Neural cell (in vitro differentiated cells): ENCODE measurements at regions not wholly inside any gene's neighbourhood (a gene's known extent, or its start where the extent isn't known, plus 50 kb on each side); places are given as distances from the start of the nearest gene placed in this dataset.

Source experiments
- H2AFZ ChIP-seq: fragments of 200-600, 300-800 bp; sonication (generic), shearing (Covaris generic); 2 replicates; pipeline ENCODE4 v1.6.0; 2014; ENCODE audit warnings: low read depth, mild to moderate bottlenecking, antibody characterized with exemption, low read length, moderate library complexity
- H3F3A ChIP-seq: fragments of 200-600 bp; shearing (Covaris generic); 2 replicates; pipeline ENCODE4 v1.6.1; 2016; ENCODE audit warnings: mild to moderate bottlenecking, moderate library complexity, mixed read lengths, antibody characterized with exemption, low read length; ENCODE audit not compliant: insufficient read depth, poor library complexity, severe bottlenecking
- H3K27ac ChIP-seq: fragments of 200-600, 300-800 bp; sonication (generic), shearing (Covaris generic); 2 replicates; pipeline ENCODE4 v1.5.1; 2014; ENCODE audit warnings: mild to moderate bottlenecking, low read length, moderate library complexity
- H3K27me3 ChIP-seq: fragments of 300-800, 200-600 bp; sonication (generic), shearing (Covaris generic); 2 replicates; pipeline ENCODE4 v1.6.0; 2014; ENCODE audit warnings: mild to moderate bottlenecking, low read depth, low read length, moderate library complexity; ENCODE audit not compliant: insufficient read depth
- H3K36me3 ChIP-seq: fragments of 300-800, 200-600 bp; sonication (generic), shearing (Covaris generic); 2 replicates; pipeline ENCODE4 v1.5.1; 2014; ENCODE audit warnings: mild to moderate bottlenecking, antibody characterized with exemption, low read length, moderate library complexity; ENCODE audit not compliant: insufficient read depth
- H3K4me2 ChIP-seq: fragments of 300-800, 200-600 bp; sonication (generic), shearing (Covaris generic); 2 replicates; pipeline ENCODE4 v1.6.0; 2014; ENCODE audit warnings: mild to moderate bottlenecking, low read length
- H3K4me3 ChIP-seq: fragments of 300-800, 200-600 bp; sonication (generic), shearing (Covaris generic); 2 replicates; pipeline ENCODE4 v1.5.1; 2014; ENCODE audit warnings: mild to moderate bottlenecking, low read length, moderate library complexity
- H3K79me2 ChIP-seq: fragments of 200-600 bp; shearing (Covaris generic); replicated peaks from 2 replicates; pipeline ENCODE4 v1.6.0; 2014; ENCODE audit warnings: mild to moderate bottlenecking, low read length, moderate library complexity; ENCODE audit not compliant: insufficient read depth
- H3K9ac ChIP-seq: fragments of 300-800, 200-600 bp; sonication (generic), shearing (Covaris generic); 2 replicates; pipeline ENCODE4 v1.6.1; 2016; ENCODE audit warnings: mild to moderate bottlenecking, low read length, mixed read lengths
- H3K9me2 ChIP-seq: fragments of 200-600 bp; shearing (Covaris generic); 2 replicates; pipeline ENCODE4 v1.6.1; 2016; ENCODE audit warnings: mild to moderate bottlenecking, low read length, mixed read lengths; ENCODE audit not compliant: insufficient read depth
- H3K9me3 ChIP-seq: fragments of 200-600, 300-800 bp; sonication (generic), shearing (Covaris generic); 2 replicates; pipeline ENCODE4 v1.6.1; 2016; ENCODE audit warnings: mild to moderate bottlenecking, mixed run types, low read length, moderate library complexity, mixed read lengths
- H4K20me1 ChIP-seq: fragments of 200-600 bp; shearing (Covaris generic); 2 replicates; pipeline ENCODE4 v1.6.1; 2016; ENCODE audit warnings: mild to moderate bottlenecking, mixed run types; ENCODE audit not compliant: insufficient read depth
- EP300 ChIP-seq: fragments of 450-650 bp; conservative IDR thresholded peaks from 2 replicates; pipeline ENCODE4 v1.6.1; 2014; ENCODE audit warnings: antibody characterized with exemption, mild to moderate bottlenecking, moderate library complexity; ENCODE audit not compliant: poor library complexity, severe bottlenecking
- EZH2 ChIP-seq: fragments of 200-600, 300-800 bp; shearing (Covaris generic), sonication (generic); IDR thresholded peaks from 2 replicates; pipeline ENCODE4 v1.6.1; 2014; ENCODE audit warnings: antibody characterized with exemption, low read length, borderline replicate concordance, mild to moderate bottlenecking; ENCODE audit not compliant: insufficient read depth, poor library complexity, severe bottlenecking
- MXI1 ChIP-seq: fragments of 450-650 bp; conservative IDR thresholded peaks from 2 replicates; pipeline ENCODE4 v1.6.1; 2014; ENCODE audit warnings: antibody characterized with exemption, mild to moderate bottlenecking; ENCODE audit not compliant: poor library complexity, severe bottlenecking
- POLR2AphosphoS5 ChIP-seq: IDR thresholded peaks from 2 replicates; pipeline ENCODE4 v1.6.1; 2012
- RAD21 ChIP-seq: fragments of 450-650 bp; conservative IDR thresholded peaks from 2 replicates; pipeline ENCODE4 v1.6.1; 2014; ENCODE audit warnings: antibody characterized with exemption, mild to moderate bottlenecking, moderate library complexity
- SMC3 ChIP-seq: fragments of 450-650 bp; conservative IDR thresholded peaks from 2 replicates; pipeline ENCODE4 v1.6.1; 2014; ENCODE audit warnings: antibody characterized with exemption, mild to moderate bottlenecking, moderate library complexity; ENCODE audit not compliant: poor library complexity
- TAF1 ChIP-seq: IDR thresholded peaks from 2 replicates; pipeline ENCODE4 v1.6.1; 2012; ENCODE audit warnings: low read depth
- TF ChIP-seq, protein P1 (sequence below): IDR thresholded peaks from 2 replicates; pipeline ENCODE4 v1.6.1; 2012; ENCODE audit warnings: borderline replicate concordance
- TF ChIP-seq, protein P2 (sequence below): fragments of 450-650 bp; IDR thresholded peaks from 2 replicates; pipeline ENCODE4 v1.5.1; 2014; ENCODE audit warnings: antibody characterized with exemption, mild to moderate bottlenecking, moderate library complexity; ENCODE audit not compliant: poor library complexity, severe bottlenecking

DNA sequence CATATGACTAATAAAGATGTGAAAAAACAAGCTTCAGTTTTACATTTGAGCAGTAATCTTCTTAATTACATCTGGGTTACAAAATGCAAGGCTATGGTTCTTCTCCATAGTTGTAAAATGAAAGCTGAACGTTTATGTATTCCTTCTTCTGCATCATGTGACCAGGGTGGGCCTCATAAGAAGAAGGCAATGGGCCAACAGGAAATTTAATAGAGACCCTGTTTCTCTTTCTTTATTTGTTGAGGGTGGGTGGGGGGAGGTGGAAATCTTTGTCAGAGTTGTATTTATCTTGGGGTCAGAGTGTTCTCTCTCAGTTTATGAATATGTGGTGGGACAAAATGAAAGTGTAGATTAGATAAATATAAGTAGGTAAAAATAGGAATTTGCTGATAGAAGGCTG, 418.8 kb downstream of the TLE4 start:
- H3K36me3 ChIP-seq = no peaks in the 10 kb centered on the region
- no peaks in the 10 kb centered on the region for H4K20me1 ChIP-seq
- no peak overlapping the region for H2AFZ ChIP-seq
- H3K79me2 ChIP-seq = no peaks in the 10 kb centered on the region
- no peak overlapping the region for H3K4me3 ChIP-seq
- no peaks in the 10 kb centered on the region for H3K9me3 ChIP-seq
- no peaks in the 10 kb centered on the region for H3F3A ChIP-seq
- H3K9ac ChIP-seq = no peak overlapping the region
- no peak overlapping the region for H3K27ac ChIP-seq
- TF ChIP-seq SMC3 (no peak), RAD21 (no peak), EP300 (no peak), TAF1 (no peak), EZH2 (no peak), MXI1 (no peak), POLR2AphosphoS5 (no peak)
- TF ChIP-seq, protein P1, sequence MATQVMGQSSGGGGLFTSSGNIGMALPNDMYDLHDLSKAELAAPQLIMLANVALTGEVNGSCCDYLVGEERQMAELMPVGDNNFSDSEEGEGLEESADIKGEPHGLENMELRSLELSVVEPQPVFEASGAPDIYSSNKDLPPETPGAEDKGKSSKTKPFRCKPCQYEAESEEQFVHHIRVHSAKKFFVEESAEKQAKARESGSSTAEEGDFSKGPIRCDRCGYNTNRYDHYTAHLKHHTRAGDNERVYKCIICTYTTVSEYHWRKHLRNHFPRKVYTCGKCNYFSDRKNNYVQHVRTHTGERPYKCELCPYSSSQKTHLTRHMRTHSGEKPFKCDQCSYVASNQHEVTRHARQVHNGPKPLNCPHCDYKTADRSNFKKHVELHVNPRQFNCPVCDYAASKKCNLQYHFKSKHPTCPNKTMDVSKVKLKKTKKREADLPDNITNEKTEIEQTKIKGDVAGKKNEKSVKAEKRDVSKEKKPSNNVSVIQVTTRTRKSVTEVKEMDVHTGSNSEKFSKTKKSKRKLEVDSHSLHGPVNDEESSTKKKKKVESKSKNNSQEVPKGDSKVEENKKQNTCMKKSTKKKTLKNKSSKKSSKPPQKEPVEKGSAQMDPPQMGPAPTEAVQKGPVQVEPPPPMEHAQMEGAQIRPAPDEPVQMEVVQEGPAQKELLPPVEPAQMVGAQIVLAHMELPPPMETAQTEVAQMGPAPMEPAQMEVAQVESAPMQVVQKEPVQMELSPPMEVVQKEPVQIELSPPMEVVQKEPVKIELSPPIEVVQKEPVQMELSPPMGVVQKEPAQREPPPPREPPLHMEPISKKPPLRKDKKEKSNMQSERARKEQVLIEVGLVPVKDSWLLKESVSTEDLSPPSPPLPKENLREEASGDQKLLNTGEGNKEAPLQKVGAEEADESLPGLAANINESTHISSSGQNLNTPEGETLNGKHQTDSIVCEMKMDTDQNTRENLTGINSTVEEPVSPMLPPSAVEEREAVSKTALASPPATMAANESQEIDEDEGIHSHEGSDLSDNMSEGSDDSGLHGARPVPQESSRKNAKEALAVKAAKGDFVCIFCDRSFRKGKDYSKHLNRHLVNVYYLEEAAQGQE = no peak
- TF ChIP-seq, protein P2, sequence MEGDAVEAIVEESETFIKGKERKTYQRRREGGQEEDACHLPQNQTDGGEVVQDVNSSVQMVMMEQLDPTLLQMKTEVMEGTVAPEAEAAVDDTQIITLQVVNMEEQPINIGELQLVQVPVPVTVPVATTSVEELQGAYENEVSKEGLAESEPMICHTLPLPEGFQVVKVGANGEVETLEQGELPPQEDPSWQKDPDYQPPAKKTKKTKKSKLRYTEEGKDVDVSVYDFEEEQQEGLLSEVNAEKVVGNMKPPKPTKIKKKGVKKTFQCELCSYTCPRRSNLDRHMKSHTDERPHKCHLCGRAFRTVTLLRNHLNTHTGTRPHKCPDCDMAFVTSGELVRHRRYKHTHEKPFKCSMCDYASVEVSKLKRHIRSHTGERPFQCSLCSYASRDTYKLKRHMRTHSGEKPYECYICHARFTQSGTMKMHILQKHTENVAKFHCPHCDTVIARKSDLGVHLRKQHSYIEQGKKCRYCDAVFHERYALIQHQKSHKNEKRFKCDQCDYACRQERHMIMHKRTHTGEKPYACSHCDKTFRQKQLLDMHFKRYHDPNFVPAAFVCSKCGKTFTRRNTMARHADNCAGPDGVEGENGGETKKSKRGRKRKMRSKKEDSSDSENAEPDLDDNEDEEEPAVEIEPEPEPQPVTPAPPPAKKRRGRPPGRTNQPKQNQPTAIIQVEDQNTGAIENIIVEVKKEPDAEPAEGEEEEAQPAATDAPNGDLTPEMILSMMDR = no peak
- no peaks in the 10 kb centered on the region for H3K9me2 ChIP-seq
- no peaks in the 10 kb centered on the region for H3K27me3 ChIP-seq
- no peak overlapping the region for H3K4me2 ChIP-seq

DNA sequence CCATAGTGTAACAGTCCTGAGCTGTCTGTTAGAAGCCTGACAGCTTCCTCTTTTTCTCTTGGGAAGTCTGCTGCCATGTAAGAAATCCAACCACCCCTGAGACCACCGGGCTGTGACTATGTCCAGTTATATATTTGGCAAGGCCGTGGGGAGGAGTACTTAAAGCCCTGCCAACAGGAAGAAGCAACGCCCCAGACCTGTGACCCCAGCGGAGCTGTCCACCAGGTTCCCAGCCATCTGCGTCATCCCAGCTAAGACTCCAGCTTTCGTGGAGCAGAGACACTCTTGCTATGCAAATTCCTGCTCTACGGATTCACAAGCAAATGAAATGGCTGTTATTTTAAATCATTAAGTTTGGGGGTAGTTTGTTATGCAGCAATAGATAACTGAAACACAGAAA, 417.3 kb downstream of the TLE4 start:
- no peaks in the 10 kb centered on the region for H3K9me2 ChIP-seq
- H3K27ac ChIP-seq = no peak overlapping the region
- no peak overlapping the region for H2AFZ ChIP-seq
- H3K4me3 ChIP-seq = no peak overlapping the region
- no peaks in the 10 kb centered on the region for H3F3A ChIP-seq
- H3K9ac ChIP-seq = no peak overlapping the region
- no peaks in the 10 kb centered on the region for H4K20me1 ChIP-seq
- no peaks in the 10 kb centered on the region for H3K79me2 ChIP-seq
- no peaks in the 10 kb centered on the region for H3K36me3 ChIP-seq
- H3K9me3 ChIP-seq = no peaks in the 10 kb centered on the region
- TF ChIP-seq, protein P2 = no peak
- TF ChIP-seq SMC3 (no peak), MXI1 (no peak), RAD21 (no peak), POLR2AphosphoS5 (no peak), TAF1 (no peak), EP300 (no peak), EZH2 (no peak)
- TF ChIP-seq, protein P1 = no peak
- H3K27me3 ChIP-seq = no peaks in the 10 kb centered on the region
- H3K4me2 ChIP-seq = no peak overlapping the region
